B cell (primary cell): ENCODE measurements at regions not wholly inside any gene's neighbourhood (a gene's known extent, or its start where the extent isn't known, plus 50 kb on each side); places are given as distances from the start of the nearest gene placed in this dataset.

Source experiments
- CTCF ChIP-seq: fragments of 200-600 bp; IDR thresholded peaks from one replicate; pipeline ENCODE4 v1.8.0; 2022; ENCODE audit warnings: antibody characterized with exemption, mild to moderate bottlenecking
- EZH2 ChIP-seq: IDR thresholded peaks from 2 replicates; pipeline ENCODE4 v1.6.1; 2012; ENCODE audit warnings: borderline replicate concordance, low read depth, mild to moderate bottlenecking, moderate library complexity, low read length; ENCODE audit not compliant: insufficient read depth, poor library complexity, severe bottlenecking

- TF ChIP-seq CTCF, result no peak
- TF ChIP-seq EZH2, result no peak
These were observed 242.7 kb upstream of the JUN start for GRCh38 chr1:59026472-59026948.
